ENCODE measurements at regions not wholly inside any gene's neighbourhood (a gene's known extent, or its start where the extent isn't known, plus 50 kb on each side); places are given as distances from the start of the nearest gene placed in this dataset.

GRCh38 chr4:162410854-162411253, 247.1 kb upstream of the FSTL5 start:
- no peak for TF ChIP-seq EZH2 (IDR thresholded peaks at IDR 0.05; ENCODE audit: borderline replicate concordance, low read length)
- TF ChIP-seq CTCF (conservative IDR thresholded peaks at IDR 0.05 in 1 of 2, IDR thresholded peaks at IDR 0.05 in 1 of 2; ENCODE audit: extremely low read depth in 1 of 2, insufficient read depth in 1 of 2, low read depth in 1 of 2, low read length in 2 of 2) = no peak
